ENCODE measurements at regions not wholly inside any gene's neighbourhood (a gene's known extent, or its start where the extent isn't known, plus 50 kb on each side); places are given as distances from the start of the nearest gene placed in this dataset.

GRCh38 chr20:54405540-54405939 lies 69.9 kb upstream of the DOK5 start:
- no peak for DNase-seq (ENCODE audit: low read depth)
- no peak overlapping the region for H3K4me3 ChIP-seq (ENCODE audit: low read depth, low read length)
- TF ChIP-seq, protein P1, sequence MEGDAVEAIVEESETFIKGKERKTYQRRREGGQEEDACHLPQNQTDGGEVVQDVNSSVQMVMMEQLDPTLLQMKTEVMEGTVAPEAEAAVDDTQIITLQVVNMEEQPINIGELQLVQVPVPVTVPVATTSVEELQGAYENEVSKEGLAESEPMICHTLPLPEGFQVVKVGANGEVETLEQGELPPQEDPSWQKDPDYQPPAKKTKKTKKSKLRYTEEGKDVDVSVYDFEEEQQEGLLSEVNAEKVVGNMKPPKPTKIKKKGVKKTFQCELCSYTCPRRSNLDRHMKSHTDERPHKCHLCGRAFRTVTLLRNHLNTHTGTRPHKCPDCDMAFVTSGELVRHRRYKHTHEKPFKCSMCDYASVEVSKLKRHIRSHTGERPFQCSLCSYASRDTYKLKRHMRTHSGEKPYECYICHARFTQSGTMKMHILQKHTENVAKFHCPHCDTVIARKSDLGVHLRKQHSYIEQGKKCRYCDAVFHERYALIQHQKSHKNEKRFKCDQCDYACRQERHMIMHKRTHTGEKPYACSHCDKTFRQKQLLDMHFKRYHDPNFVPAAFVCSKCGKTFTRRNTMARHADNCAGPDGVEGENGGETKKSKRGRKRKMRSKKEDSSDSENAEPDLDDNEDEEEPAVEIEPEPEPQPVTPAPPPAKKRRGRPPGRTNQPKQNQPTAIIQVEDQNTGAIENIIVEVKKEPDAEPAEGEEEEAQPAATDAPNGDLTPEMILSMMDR (IDR thresholded peaks at IDR 0.05; ENCODE audit: low read depth, low read length, missing control alignments), result no peak
- in situ Hi-C loops (cut with HindIII; ENCODE audit: low sequenced_read_pairs), result no loop called here

- in situ Hi-C loops (cut with HindIII; ENCODE audit: low sequenced_read_pairs), result no loop called here
- H3K4me3 ChIP-seq (ENCODE audit: low read depth, low read length), result no peak overlapping the region
- TF ChIP-seq, protein P1 (IDR thresholded peaks at IDR 0.05; ENCODE audit: low read depth, low read length, missing control alignments), result no peak
- no peak for DNase-seq (ENCODE audit: low read depth)
Observed at GRCh38 chr20:54407459-54407858, 67.9 kb upstream of the DOK5 start.

DNA sequence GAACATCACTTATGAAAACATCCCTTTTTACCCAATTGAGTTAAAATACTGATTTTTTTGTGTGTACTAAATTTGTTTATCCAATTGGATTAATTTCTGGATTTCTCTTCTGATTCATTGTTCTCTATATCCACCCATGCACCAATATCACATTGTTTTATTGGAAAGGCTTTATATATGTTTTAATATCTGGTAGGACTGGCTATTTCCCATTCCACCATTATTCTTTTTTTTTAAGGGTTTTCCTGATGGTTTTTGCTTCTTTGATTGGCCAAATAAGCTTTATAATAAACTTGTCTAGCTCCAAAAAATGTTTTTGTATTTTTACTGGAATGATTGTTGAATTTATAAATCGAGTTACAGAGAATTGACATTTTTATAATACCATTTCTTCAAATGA lies 59.4 kb upstream of the DOK5 start:
- H3K4me3 ChIP-seq (ENCODE audit: low read depth, low read length), result no peak overlapping the region
- TF ChIP-seq, protein P1 (IDR thresholded peaks at IDR 0.05; ENCODE audit: low read depth, low read length, missing control alignments), result no peak
- DNase-seq (ENCODE audit: low read depth), result no peak
- in situ Hi-C loops (cut with HindIII; ENCODE audit: low sequenced_read_pairs), result loop anchor here (5.0 kb wide), 1 partner anchor 74 kb away; no protein-coding TSS in a partner anchor

- TF ChIP-seq, protein P1 (IDR thresholded peaks at IDR 0.05; ENCODE audit: low read depth, low read length, missing control alignments), result no peak
- H3K4me3 ChIP-seq (ENCODE audit: low read depth, low read length), result no peak overlapping the region
- DNase-seq (ENCODE audit: low read depth), result no peak
- in situ Hi-C loops (cut with HindIII; ENCODE audit: low sequenced_read_pairs), result loop anchor here (5.0 kb wide), 1 partner anchor 74 kb away; no protein-coding TSS in a partner anchor
Observed at GRCh38 chr20:54416770-54417169, 58.6 kb upstream of the DOK5 start.

GRCh38 chr20:54419531-54419930 lies 55.9 kb upstream of the DOK5 start:
- no peak for DNase-seq (ENCODE audit: low read depth)
- in situ Hi-C loops (cut with HindIII; ENCODE audit: low sequenced_read_pairs), result loop anchor here (5.0 kb wide), 1 partner anchor 77 kb away; no protein-coding TSS in a partner anchor
- H3K4me3 ChIP-seq (ENCODE audit: low read depth, low read length), result no peak overlapping the region
- TF ChIP-seq, protein P1 (IDR thresholded peaks at IDR 0.05; ENCODE audit: low read depth, low read length, missing control alignments), result no peak
